ENCODE measurements at regions not wholly inside any gene's neighbourhood (a gene's known extent, or its start where the extent isn't known, plus 50 kb on each side); places are given as distances from the start of the nearest gene placed in this dataset.

DNA sequence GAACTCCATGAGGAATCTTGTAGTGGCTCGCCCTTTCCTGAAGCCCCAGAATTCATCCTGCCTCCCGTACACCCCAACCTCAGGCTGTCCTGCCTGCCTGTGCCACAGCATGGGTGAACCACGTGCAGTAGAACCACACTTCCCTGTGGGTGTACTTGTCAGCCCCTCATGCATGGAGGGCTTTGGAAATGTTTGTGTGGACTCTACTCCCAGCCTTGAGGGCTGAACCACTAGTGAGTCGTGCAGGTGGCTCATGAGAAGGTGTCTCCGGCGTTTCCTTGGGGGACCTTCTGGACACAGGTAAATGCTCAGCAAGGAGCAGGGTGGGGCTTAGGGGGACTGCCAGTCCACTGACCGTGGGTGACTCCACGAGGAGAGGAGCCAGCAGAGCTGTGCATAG is 58.7 kb upstream of the ADORA2B start:
- WGBS (ENCODE audit: extremely low coverage, insufficient coverage, low lambda C conversion rate) = no CpG with 5 or more reads among the region's 8 CpGs
- Histone ChIP-seq H2BK5ac (ENCODE audit: low read length) (no peak overlapping the region), H3K4me3 (ENCODE audit: low read length) (no peak overlapping the region), H3K4me1 (ENCODE audit: control insufficient read depth, low read depth, low read length) (no peaks in the 10 kb centered on the region), H3K56ac (ENCODE audit: low read length) (no peak overlapping the region), H2BK15ac (replicated peaks; ENCODE audit: low read depth) (no peak overlapping the region), H3K9ac (ENCODE audit: low read length) (no peak overlapping the region), H3K79me2 (ENCODE audit: control insufficient read depth, insufficient read depth, low read length) (no peaks in the 10 kb centered on the region), H4K8ac (ENCODE audit: low read depth, low read length) (no peak overlapping the region), H4K5ac (ENCODE audit: low read length) (no peak overlapping the region), H2BK120ac (ENCODE audit: low read depth, low read length) (no peak overlapping the region), H3K23ac (ENCODE audit: low read length) (no peak overlapping the region), H3K27ac (ENCODE audit: low read depth, low read length) (no peak overlapping the region), H3K18ac (ENCODE audit: low read length) (no peak overlapping the region), H3K4me2 (ENCODE audit: low read length) (no peak overlapping the region), H3K4ac (ENCODE audit: low read depth, low read length) (no peak overlapping the region), H3K27me3 (ENCODE audit: insufficient read depth, low read length, poor library complexity) (no peaks in the 10 kb centered on the region), H3K79me1 (ENCODE audit: low read length) (no peaks in the 10 kb centered on the region), H3K36me3 (ENCODE audit: control insufficient read depth, insufficient read depth, low read length) (no peaks in the 10 kb centered on the region), H2AK5ac (ENCODE audit: low read length) (no peak overlapping the region)
- DNase-seq = no peak

GRCh38 chr17:15886804-15887203 is 58.1 kb upstream of the ADORA2B start:
- Histone ChIP-seq H2BK15ac (replicated peaks; ENCODE audit: low read depth) (no peak overlapping the region), H3K27ac (ENCODE audit: low read depth, low read length) (no peak overlapping the region), H2BK120ac (ENCODE audit: low read depth, low read length) (no peak overlapping the region), H3K79me1 (ENCODE audit: low read length) (no peaks in the 10 kb centered on the region), H3K4me2 (ENCODE audit: low read length) (no peak overlapping the region), H3K27me3 (ENCODE audit: insufficient read depth, low read length, poor library complexity) (no peaks in the 10 kb centered on the region), H3K9ac (ENCODE audit: low read length) (no peak overlapping the region), H2AK5ac (ENCODE audit: low read length) (no peak overlapping the region), H3K56ac (ENCODE audit: low read length) (no peak overlapping the region), H3K23ac (ENCODE audit: low read length) (no peak overlapping the region), H3K4me3 (ENCODE audit: low read length) (no peak overlapping the region), H3K4me1 (ENCODE audit: control insufficient read depth, low read depth, low read length) (no peaks in the 10 kb centered on the region), H2BK5ac (ENCODE audit: low read length) (no peak overlapping the region), H4K8ac (ENCODE audit: low read depth, low read length) (no peak overlapping the region), H3K4ac (ENCODE audit: low read depth, low read length) (no peak overlapping the region), H4K5ac (ENCODE audit: low read length) (no peak overlapping the region), H3K79me2 (ENCODE audit: control insufficient read depth, insufficient read depth, low read length) (no peaks in the 10 kb centered on the region), H3K36me3 (ENCODE audit: control insufficient read depth, insufficient read depth, low read length) (no peaks in the 10 kb centered on the region), H3K18ac (ENCODE audit: low read length) (no peak overlapping the region)
- DNase-seq = no peak
- no CpG with 5 or more reads among the region's 7 CpGs for WGBS (ENCODE audit: extremely low coverage, insufficient coverage, low lambda C conversion rate)

DNA sequence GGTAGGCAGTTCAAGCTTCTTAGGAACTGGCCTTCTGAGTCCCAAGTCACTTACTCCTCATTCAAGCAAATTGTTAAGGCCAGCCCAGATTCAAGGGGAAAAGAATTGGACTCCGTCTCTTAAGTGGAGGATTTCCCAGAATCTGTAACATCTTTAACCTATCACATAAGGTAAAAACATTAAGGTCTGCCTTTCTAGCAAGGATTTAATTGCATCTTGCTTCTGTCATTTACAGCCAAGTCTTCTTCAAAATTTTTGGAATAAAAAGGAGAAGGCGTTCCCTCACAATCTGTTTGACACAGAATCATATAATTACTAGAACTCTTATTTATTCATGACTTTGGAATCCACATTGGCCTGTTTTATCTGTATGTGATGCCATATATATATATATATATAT is 56.5 kb upstream of the ADORA2B start:
- H3K56ac ChIP-seq (ENCODE audit: low read length) = no peak overlapping the region
- no peaks in the 10 kb centered on the region for H3K27me3 ChIP-seq (ENCODE audit: insufficient read depth, low read length, poor library complexity)
- DNase-seq = no peak
- H2AK5ac ChIP-seq (ENCODE audit: low read length) = no peak overlapping the region
- no peaks in the 10 kb centered on the region for H3K4me1 ChIP-seq (ENCODE audit: control insufficient read depth, low read depth, low read length)
- no peak overlapping the region for H2BK15ac ChIP-seq (replicated peaks; ENCODE audit: low read depth)
- H4K8ac ChIP-seq (ENCODE audit: low read depth, low read length) = no peak overlapping the region
- no CpG with 5 or more reads among the region's 2 CpGs for WGBS (ENCODE audit: extremely low coverage, insufficient coverage, low lambda C conversion rate)
- H3K4me2 ChIP-seq (ENCODE audit: low read length) = no peak overlapping the region
- H3K18ac ChIP-seq (ENCODE audit: low read length) = no peak overlapping the region
- H3K27ac ChIP-seq (ENCODE audit: low read depth, low read length) = no peak overlapping the region
- no peak overlapping the region for H3K9ac ChIP-seq (ENCODE audit: low read length)
- no peak overlapping the region for H4K5ac ChIP-seq (ENCODE audit: low read length)
- H3K23ac ChIP-seq (ENCODE audit: low read length) = no peak overlapping the region
- no peak overlapping the region for H3K4me3 ChIP-seq (ENCODE audit: low read length)
- H2BK5ac ChIP-seq (ENCODE audit: low read length) = no peak overlapping the region
- H2BK120ac ChIP-seq (ENCODE audit: low read depth, low read length) = no peak overlapping the region
- H3K36me3 ChIP-seq (ENCODE audit: control insufficient read depth, insufficient read depth, low read length) = no peaks in the 10 kb centered on the region
- H3K79me2 ChIP-seq (ENCODE audit: control insufficient read depth, insufficient read depth, low read length) = no peaks in the 10 kb centered on the region
- no peaks in the 10 kb centered on the region for H3K79me1 ChIP-seq (ENCODE audit: low read length)
- H3K4ac ChIP-seq (ENCODE audit: low read depth, low read length) = no peak overlapping the region

- Histone ChIP-seq H2BK120ac (ENCODE audit: low read depth, low read length) (no peak overlapping the region), H3K56ac (ENCODE audit: low read length) (no peak overlapping the region), H2BK5ac (ENCODE audit: low read length) (no peak overlapping the region), H3K27ac (ENCODE audit: low read depth, low read length) (no peak overlapping the region), H2AK5ac (ENCODE audit: low read length) (no peak overlapping the region), H4K8ac (ENCODE audit: low read depth, low read length) (no peak overlapping the region), H3K27me3 (ENCODE audit: insufficient read depth, low read length, poor library complexity) (no peaks in the 10 kb centered on the region), H3K79me1 (ENCODE audit: low read length) (no peaks in the 10 kb centered on the region), H3K79me2 (ENCODE audit: control insufficient read depth, insufficient read depth, low read length) (no peaks in the 10 kb centered on the region), H2BK15ac (replicated peaks; ENCODE audit: low read depth) (no peak overlapping the region), H3K23ac (ENCODE audit: low read length) (no peak overlapping the region), H3K18ac (ENCODE audit: low read length) (no peak overlapping the region), H4K5ac (ENCODE audit: low read length) (no peak overlapping the region), H3K4me3 (ENCODE audit: low read length) (no peak overlapping the region), H3K4me2 (ENCODE audit: low read length) (no peak overlapping the region), H3K4ac (ENCODE audit: low read depth, low read length) (no peak overlapping the region), H3K9ac (ENCODE audit: low read length) (no peak overlapping the region), H3K4me1 (ENCODE audit: control insufficient read depth, low read depth, low read length) (no peaks in the 10 kb centered on the region), H3K36me3 (ENCODE audit: control insufficient read depth, insufficient read depth, low read length) (no peaks in the 10 kb centered on the region)
- DNase-seq = no peak
- no CpG with 5 or more reads among the region's 3 CpGs for WGBS (ENCODE audit: extremely low coverage, insufficient coverage, low lambda C conversion rate)
These were observed 54.5 kb upstream of the ADORA2B start for GRCh38 chr17:15890279-15890892.

GRCh38 chr17:15891318-15891717 is 53.6 kb upstream of the ADORA2B start:
- no peaks in the 10 kb centered on the region for H3K4me1 ChIP-seq (ENCODE audit: control insufficient read depth, low read depth, low read length)
- WGBS (ENCODE audit: extremely low coverage, insufficient coverage, low lambda C conversion rate) = no CpG with 5 or more reads among the region's 3 CpGs
- H3K56ac ChIP-seq (ENCODE audit: low read length) = no peak overlapping the region
- H3K9ac ChIP-seq (ENCODE audit: low read length) = no peak overlapping the region
- H3K79me1 ChIP-seq (ENCODE audit: low read length) = no peaks in the 10 kb centered on the region
- no peak overlapping the region for H2AK5ac ChIP-seq (ENCODE audit: low read length)
- H4K8ac ChIP-seq (ENCODE audit: low read depth, low read length) = no peak overlapping the region
- H2BK120ac ChIP-seq (ENCODE audit: low read depth, low read length) = no peak overlapping the region
- H3K4me3 ChIP-seq (ENCODE audit: low read length) = no peak overlapping the region
- no peak overlapping the region for H3K27ac ChIP-seq (ENCODE audit: low read depth, low read length)
- no peak overlapping the region for H4K5ac ChIP-seq (ENCODE audit: low read length)
- H3K4me2 ChIP-seq (ENCODE audit: low read length) = no peak overlapping the region
- no peak overlapping the region for H3K4ac ChIP-seq (ENCODE audit: low read depth, low read length)
- H3K18ac ChIP-seq (ENCODE audit: low read length) = no peak overlapping the region
- H2BK5ac ChIP-seq (ENCODE audit: low read length) = no peak overlapping the region
- no peak for DNase-seq
- H3K27me3 ChIP-seq (ENCODE audit: insufficient read depth, low read length, poor library complexity) = no peaks in the 10 kb centered on the region
- no peak overlapping the region for H2BK15ac ChIP-seq (replicated peaks; ENCODE audit: low read depth)
- H3K23ac ChIP-seq (ENCODE audit: low read length) = no peak overlapping the region
- no peaks in the 10 kb centered on the region for H3K79me2 ChIP-seq (ENCODE audit: control insufficient read depth, insufficient read depth, low read length)
- H3K36me3 ChIP-seq (ENCODE audit: control insufficient read depth, insufficient read depth, low read length) = no peaks in the 10 kb centered on the region

GRCh38 chr17:15892244-15892643 is 52.7 kb upstream of the ADORA2B start:
- Histone ChIP-seq H3K56ac (ENCODE audit: low read length) (no peak overlapping the region), H3K18ac (ENCODE audit: low read length) (no peak overlapping the region), H4K8ac (ENCODE audit: low read depth, low read length) (no peak overlapping the region), H3K79me1 (ENCODE audit: low read length) (no peaks in the 10 kb centered on the region), H2BK5ac (ENCODE audit: low read length) (no peak overlapping the region), H3K27me3 (ENCODE audit: insufficient read depth, low read length, poor library complexity) (no peaks in the 10 kb centered on the region), H2BK120ac (ENCODE audit: low read depth, low read length) (no peak overlapping the region), H3K79me2 (ENCODE audit: control insufficient read depth, insufficient read depth, low read length) (no peaks in the 10 kb centered on the region), H2BK15ac (replicated peaks; ENCODE audit: low read depth) (no peak overlapping the region), H3K4ac (ENCODE audit: low read depth, low read length) (no peak overlapping the region), H2AK5ac (ENCODE audit: low read length) (no peak overlapping the region), H4K5ac (ENCODE audit: low read length) (no peak overlapping the region), H3K23ac (ENCODE audit: low read length) (no peak overlapping the region), H3K4me1 (ENCODE audit: control insufficient read depth, low read depth, low read length) (no peaks in the 10 kb centered on the region), H3K4me3 (ENCODE audit: low read length) (no peak overlapping the region), H3K36me3 (ENCODE audit: control insufficient read depth, insufficient read depth, low read length) (no peaks in the 10 kb centered on the region), H3K4me2 (ENCODE audit: low read length) (no peak overlapping the region), H3K27ac (ENCODE audit: low read depth, low read length) (no peak overlapping the region), H3K9ac (ENCODE audit: low read length) (no peak overlapping the region)
- DNase-seq = no peak
- no CpG with 5 or more reads among the region's 10 CpGs for WGBS (ENCODE audit: extremely low coverage, insufficient coverage, low lambda C conversion rate)

Data from mesendoderm (in vitro differentiated cells).